ENCODE measurements at regions not wholly inside any gene's neighbourhood (a gene's known extent, or its start where the extent isn't known, plus 50 kb on each side); places are given as distances from the start of the nearest gene placed in this dataset.
A peak's percentile ranks its signal among the peaks of the same experiment; 100 is the strongest.
"Not testable (repeated sequence)": the region's sequence is repeated elsewhere in the genome, so short reads cannot be mapped to it uniquely, and the experiment has no call there.

DNA sequence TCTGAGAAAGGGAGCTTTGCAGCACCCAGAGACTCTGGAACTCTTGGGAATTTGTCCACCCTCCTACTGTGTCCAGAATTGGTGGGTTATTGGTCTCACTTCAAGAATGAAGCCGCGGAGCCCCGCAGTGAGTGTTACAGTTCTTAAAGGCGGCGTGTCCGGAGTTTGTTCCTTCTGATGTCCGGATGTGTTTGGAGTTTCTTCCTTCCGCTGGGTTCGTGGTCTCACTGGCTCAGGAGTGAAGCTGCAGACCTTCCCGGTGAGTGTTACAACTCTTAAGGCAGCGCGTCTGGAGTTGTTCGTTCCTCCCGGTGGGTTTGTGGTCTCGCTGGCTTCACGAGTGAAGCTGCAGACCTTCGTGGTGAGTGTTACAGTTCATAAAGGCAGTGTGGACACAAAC lies 824.7 kb downstream of the LRRTM4 start:
- not testable (repeated sequence) for DNase-seq (ENCODE audit: low spot score)

- DNase-seq (ENCODE audit: low spot score) = no peak
Observed at GRCh38 chr2:76692908-76693307, 829.3 kb downstream of the LRRTM4 start.

DNA sequence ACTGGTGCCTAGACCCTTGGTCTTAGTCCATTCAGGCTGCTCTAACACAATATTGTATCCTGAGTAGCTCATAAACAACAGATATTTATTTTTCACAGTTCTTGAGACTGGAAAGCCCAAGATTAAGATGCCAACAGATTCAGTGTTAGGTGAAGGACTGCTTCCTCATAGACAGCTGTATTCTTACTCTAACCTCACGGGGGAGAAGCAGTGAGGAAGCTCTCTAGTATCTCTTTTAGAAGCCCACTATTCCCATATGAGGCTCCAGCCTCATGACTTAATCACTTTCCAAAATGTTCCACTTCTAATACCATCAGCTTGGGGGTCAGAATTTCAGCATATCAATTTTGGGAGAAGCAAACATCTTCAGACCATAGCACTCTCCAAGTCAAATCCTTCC lies 833.4 kb downstream of the LRRTM4 start:
- no peak for DNase-seq (ENCODE audit: low spot score)

DNA sequence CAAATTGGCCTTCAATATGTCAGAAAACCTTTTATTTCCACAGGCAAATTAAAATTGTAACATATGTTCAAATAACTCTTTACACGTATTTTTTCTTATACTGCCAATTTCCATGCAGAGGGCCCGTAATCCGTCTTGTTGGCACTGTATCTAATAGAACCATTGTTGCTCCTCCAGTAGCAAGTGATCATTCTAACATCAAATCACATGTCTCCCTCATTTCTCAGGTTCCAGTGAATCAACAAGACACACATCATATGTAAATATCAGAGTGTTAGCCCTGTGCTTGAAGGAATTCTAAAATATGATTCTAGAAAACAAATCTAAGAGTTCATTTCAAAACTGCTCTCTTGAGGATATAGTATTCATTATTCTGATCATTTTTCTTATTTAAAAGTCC lies 834.3 kb downstream of the LRRTM4 start:
- DNase-seq (ENCODE audit: low spot score) = no peak

- no peak for DNase-seq (ENCODE audit: low spot score)
Observed at GRCh38 chr2:76684756-76685155, 837.4 kb downstream of the LRRTM4 start.

DNA sequence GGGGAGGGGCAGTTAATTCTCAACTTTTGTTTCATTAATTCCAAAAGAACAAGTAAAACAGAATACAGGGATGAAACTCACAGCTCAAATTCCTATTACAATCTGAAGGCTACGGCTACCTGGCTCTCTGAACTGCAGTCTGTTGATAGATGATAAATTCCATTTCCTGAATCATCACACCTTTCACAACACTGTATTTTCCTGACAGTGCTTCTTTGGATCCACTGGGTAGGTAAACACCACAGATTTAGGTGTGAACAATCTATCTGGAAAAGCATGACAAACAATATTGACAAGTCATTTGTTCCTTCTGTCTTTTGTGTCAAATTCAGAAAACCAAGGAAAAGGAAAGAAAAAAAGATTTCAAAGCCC lies 843.2 kb downstream of the LRRTM4 start:
- no peak for DNase-seq (ENCODE audit: low spot score)

GRCh38 chr2:76678383-76679024 lies 843.7 kb downstream of the LRRTM4 start:
- no peak for DNase-seq (ENCODE audit: low spot score)

- no peak for DNase-seq (ENCODE audit: low spot score)
Observed at GRCh38 chr2:76675212-76675611, 847.0 kb downstream of the LRRTM4 start.

- DNase-seq (ENCODE audit: low spot score) = no peak
Observed at GRCh38 chr2:76672798-76673197, 849.4 kb downstream of the LRRTM4 start.

GRCh38 chr2:76669966-76670465 lies 852.2 kb downstream of the LRRTM4 start:
- no peak for DNase-seq (ENCODE audit: low spot score)

DNA sequence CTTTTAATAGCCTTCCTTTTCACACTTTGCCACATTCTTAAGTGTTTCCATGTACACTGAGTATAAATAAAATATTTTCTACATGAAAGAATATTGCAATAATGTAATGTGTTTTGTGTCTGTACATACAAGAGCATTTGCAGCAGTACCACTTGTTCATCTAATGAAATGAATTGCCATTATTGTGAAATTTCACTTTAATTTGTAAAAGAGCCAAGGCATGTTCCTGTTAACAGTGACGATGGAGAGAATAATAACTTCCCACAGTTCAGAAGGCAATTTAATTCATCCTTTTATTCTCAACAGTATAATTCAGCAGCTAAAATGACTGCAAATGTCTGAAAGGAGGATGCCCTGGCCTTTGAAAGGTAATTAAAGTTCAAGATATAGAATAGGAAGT lies 853.9 kb downstream of the LRRTM4 start:
- no peak for DNase-seq (ENCODE audit: low spot score)

DNA sequence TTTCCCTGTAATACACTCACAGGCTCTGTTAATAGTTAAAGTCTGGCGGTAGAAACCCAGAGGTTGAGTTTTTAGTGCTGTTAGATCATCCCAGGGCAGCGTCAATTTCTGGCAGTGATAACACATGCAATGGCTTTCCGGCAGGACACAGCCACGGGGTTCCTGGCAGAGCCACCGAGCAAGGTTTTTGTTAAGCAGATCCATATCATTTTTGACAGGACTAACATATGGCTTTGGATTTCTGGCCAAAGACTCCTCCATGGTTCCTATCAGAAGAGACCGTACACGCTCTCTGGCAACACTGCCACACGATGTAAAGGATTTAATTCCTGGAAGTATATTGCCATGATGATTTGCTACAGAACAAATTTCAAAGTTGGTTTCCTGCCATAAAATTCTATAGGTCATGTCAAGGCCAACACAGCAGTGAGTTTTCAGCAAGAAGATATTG lies 854.3 kb downstream of the LRRTM4 start:
- peak; percentile 7 for DNase-seq (ENCODE audit: low spot score)

DNA sequence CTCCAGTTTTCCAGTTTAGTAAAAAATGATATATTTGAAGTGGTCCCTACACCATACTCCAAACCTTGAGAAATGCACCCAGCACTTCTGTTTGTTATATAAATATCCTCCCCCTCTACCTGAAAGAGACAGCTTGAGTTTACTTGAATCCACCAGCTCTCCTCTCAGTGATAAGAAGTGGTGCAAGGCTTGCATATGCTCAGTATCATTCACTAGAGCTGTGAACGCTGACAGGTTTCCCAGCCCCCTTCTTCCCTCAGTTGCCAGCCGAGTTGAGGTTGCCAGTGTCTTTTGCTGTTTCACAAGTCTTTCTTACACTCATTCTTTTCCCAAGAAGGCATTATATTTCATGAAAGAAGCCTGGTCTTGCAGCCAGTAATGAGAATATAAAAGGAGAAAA lies 880.0 kb downstream of the LRRTM4 start:
- no peak for DNase-seq (ENCODE audit: low spot score)

DNA sequence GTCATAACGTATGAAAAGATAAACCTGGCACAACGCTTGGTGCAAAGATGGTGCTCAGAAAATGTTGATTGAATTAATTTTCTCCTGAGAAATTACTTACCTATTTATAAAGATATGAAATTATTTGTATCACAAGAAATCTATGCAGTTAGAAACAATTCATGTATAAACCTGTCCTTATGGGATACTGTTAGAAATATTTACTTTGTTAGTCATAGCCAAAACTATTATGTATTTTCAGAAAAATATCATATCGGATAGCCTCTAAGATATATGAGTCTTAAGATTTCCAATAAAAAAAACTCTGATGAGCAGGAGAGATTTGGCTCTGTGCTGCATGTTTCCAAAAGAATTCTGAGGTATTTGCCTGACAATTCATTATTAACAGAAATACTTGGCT lies 880.7 kb downstream of the LRRTM4 start:
- no peak for DNase-seq (ENCODE audit: low spot score)

GRCh38 chr2:76640905-76641304 lies 881.3 kb downstream of the LRRTM4 start:
- DNase-seq (ENCODE audit: low spot score) = peak; percentile 83

GRCh38 chr2:76639171-76639680 lies 883.0 kb downstream of the LRRTM4 start:
- no peak for DNase-seq (ENCODE audit: low spot score)

GRCh38 chr2:76633276-76633921 lies 888.8 kb downstream of the LRRTM4 start:
- no peak for DNase-seq (ENCODE audit: low spot score)

DNA sequence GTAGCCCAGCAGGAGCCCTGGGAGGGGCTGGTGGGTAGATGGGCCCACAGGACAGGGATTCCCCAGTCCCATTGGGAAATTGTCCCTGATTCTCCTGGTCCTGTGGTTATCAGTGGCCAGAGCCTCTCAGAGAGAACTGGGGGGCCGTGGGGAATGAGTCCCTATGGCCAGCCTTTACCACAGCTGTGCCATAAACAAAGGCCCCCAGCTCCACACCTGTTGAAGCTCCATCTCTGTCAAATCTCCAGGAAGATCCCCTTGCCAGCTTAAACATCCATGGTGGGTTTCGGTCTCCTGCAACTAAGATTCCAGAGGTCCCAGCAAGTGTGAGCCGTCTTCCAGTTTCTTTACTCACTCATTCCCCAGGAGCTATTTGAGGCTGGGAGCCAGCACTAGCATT lies 897.1 kb downstream of the LRRTM4 start:
- DNase-seq (ENCODE audit: low spot score) = no peak

DNA sequence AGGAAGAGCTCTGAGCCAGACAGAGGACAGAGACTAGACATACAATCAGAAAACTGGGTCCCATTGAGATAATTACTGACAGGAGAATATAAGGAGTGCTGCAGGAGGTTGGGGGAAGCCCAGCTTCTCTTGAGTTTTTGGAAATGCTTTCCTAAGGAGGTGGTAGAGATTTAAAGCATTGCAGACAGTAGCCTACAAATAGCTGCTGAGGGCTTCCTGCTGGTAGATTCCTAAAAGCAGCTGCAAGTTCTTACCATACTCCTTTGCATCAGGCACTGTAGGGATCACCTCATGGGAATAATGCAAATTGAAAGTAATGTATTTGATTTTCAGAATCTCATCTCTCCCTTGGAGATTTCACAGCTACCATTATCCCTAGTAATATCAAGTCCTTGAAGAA lies 902.6 kb upstream of the GCFC2 start:
- DNase-seq (ENCODE audit: low spot score) = no peak

DNA sequence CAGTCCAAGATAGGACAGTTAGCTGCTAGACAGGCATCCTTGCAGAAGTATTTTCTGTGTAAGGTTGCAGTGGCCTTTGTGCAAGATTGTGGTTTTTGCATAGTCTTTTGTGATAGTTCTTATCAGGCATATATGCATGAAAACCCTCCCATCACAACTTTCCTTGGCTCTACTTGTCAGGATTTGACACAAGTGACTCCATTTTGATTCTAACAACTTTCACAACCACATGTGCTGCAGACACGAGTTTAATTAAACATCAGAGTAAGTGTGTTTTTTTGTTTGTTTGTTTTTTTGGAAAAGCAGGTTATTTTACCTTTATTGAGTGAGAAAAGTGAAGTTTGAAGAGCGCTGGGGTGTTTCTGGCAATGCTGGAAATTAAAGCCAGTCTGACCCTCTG lies 902.0 kb upstream of the GCFC2 start:
- DNase-seq (ENCODE audit: low spot score) = no peak

DNA sequence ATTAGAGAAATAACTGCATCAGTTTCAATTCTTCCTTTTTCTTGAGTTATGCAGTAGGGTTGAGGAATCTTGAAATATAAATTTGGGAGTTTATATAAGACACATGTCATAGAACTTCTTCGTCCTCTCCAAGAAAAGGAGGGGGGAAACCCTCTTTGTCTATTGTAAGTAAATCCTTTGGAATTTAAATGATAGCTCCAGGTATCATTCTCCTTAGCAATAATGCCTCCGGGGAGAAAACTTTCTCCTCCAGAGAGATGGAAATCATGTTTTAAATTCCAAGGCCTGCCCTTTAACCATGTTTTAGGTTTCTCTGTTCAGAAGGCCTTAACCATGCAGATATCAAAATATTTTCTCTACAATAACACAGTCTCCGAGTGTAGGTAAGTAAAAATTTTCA lies 899.7 kb upstream of the GCFC2 start:
- no peak for DNase-seq (ENCODE audit: low spot score)

DNA sequence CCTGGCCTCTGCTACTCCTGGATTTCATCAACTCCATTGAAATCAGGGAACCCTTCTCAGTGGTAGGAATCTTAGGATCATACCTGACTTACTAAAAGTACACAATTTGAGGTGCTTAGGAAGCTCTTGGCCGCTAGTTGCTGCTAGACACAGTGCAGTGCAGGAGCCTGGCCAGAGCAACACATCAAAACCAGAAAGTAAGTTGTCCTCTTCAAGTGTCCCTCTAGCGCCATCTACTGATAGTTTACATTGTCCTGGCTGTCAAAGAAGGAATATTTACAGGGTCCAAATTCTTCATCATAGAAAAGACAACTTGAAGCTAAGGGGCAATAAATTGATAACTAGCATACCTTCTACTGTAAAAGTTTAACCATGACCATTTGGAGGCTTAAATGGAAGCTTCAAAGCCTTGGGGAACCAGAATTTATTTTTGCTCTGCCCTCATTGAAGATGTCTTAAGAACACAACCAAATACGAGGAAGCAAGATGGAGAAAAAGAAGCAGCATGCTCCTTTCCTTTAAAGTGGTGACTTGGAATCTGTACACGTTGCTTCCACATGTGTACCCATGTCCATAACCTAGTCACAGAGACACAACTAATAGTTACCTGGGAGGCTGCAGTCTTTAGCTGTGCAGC lies 889.1 kb upstream of the GCFC2 start:
- peak; percentile 93 for DNase-seq (ENCODE audit: low spot score)

DNA sequence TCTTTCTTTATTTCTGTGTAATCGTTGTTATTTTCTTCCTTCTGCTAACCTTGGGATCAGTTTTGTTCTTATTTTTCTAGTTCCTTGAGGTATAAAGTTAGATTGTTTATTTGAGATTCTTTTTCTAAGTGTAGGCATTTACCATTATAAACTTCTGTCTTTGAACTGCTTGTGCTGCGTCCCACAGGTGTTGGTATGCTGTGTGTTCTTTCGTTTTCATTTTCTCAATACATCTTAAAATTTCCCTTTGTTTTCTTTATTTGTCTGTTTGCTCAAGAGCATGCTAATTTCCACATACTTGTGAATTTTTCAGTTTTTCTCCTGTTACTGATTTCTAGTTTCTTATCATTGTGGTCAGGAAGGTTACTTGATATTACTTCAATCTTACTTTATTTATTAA lies 873.8 kb upstream of the GCFC2 start:
- no peak for DNase-seq (ENCODE audit: low spot score)

All from pons (tissue), 1 donor.